ENCODE measurements at regions not wholly inside any gene's neighbourhood (a gene's known extent, or its start where the extent isn't known, plus 50 kb on each side); places are given as distances from the start of the nearest gene placed in this dataset.

DNA sequence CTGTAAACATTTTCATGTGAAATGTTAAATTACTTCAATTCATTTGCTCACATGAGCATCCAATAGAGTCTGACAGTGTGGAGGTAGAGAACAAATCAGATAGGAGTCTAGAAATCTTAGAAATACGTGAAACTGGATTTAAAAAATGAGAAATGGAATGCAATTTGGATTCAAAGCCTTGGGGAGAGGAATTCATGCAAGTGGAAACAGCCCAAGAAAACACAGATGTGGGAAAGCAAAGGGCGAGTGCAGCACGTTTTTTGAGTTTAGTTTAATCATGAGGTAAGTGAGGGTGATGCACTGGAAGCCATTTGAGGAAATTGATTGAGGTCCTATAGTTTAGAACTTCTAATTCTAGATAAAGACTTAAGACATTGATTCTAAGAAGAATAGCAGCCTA lies 434.7 kb downstream of the C3orf38 start:
- TF ChIP-seq, protein P1, sequence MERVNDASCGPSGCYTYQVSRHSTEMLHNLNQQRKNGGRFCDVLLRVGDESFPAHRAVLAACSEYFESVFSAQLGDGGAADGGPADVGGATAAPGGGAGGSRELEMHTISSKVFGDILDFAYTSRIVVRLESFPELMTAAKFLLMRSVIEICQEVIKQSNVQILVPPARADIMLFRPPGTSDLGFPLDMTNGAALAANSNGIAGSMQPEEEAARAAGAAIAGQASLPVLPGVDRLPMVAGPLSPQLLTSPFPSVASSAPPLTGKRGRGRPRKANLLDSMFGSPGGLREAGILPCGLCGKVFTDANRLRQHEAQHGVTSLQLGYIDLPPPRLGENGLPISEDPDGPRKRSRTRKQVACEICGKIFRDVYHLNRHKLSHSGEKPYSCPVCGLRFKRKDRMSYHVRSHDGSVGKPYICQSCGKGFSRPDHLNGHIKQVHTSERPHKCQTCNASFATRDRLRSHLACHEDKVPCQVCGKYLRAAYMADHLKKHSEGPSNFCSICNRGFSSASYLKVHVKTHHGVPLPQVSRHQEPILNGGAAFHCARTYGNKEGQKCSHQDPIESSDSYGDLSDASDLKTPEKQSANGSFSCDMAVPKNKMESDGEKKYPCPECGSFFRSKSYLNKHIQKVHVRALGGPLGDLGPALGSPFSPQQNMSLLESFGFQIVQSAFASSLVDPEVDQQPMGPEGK (CRISPR knock-in tag; IDR thresholded peaks at IDR 0.05; ENCODE audit: borderline replicate concordance): no peak
- TF ChIP-seq, protein P2, sequence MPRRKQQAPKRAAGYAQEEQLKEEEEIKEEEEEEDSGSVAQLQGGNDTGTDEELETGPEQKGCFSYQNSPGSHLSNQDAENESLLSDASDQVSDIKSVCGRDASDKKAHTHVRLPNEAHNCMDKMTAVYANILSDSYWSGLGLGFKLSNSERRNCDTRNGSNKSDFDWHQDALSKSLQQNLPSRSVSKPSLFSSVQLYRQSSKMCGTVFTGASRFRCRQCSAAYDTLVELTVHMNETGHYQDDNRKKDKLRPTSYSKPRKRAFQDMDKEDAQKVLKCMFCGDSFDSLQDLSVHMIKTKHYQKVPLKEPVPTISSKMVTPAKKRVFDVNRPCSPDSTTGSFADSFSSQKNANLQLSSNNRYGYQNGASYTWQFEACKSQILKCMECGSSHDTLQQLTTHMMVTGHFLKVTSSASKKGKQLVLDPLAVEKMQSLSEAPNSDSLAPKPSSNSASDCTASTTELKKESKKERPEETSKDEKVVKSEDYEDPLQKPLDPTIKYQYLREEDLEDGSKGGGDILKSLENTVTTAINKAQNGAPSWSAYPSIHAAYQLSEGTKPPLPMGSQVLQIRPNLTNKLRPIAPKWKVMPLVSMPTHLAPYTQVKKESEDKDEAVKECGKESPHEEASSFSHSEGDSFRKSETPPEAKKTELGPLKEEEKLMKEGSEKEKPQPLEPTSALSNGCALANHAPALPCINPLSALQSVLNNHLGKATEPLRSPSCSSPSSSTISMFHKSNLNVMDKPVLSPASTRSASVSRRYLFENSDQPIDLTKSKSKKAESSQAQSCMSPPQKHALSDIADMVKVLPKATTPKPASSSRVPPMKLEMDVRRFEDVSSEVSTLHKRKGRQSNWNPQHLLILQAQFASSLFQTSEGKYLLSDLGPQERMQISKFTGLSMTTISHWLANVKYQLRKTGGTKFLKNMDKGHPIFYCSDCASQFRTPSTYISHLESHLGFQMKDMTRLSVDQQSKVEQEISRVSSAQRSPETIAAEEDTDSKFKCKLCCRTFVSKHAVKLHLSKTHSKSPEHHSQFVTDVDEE (CRISPR knock-in tag; IDR thresholded peaks at IDR 0.05): no peak
- TF ChIP-seq, protein P3, sequence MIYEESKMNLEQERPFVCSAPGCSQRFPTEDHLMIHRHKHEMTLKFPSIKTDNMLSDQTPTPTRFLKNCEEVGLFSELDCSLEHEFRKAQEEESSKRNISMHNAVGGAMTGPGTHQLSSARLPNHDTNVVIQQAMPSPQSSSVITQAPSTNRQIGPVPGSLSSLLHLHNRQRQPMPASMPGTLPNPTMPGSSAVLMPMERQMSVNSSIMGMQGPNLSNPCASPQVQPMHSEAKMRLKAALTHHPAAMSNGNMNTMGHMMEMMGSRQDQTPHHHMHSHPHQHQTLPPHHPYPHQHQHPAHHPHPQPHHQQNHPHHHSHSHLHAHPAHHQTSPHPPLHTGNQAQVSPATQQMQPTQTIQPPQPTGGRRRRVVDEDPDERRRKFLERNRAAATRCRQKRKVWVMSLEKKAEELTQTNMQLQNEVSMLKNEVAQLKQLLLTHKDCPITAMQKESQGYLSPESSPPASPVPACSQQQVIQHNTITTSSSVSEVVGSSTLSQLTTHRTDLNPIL (CRISPR knock-in tag; IDR thresholded peaks at IDR 0.05; ENCODE audit: low read depth): no peak
- TF ChIP-seq GLIS3 (CRISPR knock-in tag; IDR thresholded peaks at IDR 0.05) (no peak), ARNTL (CRISPR knock-in tag; IDR thresholded peaks at IDR 0.05; ENCODE audit: borderline replicate concordance, low read depth) (no peak), ESRRG (CRISPR knock-in tag; IDR thresholded peaks at IDR 0.05) (no peak), ZNF70 (CRISPR knock-in tag; IDR thresholded peaks at IDR 0.05) (no peak), SNAI2 (CRISPR knock-in tag; IDR thresholded peaks at IDR 0.05) (no peak), ZNF8 (CRISPR knock-in tag; IDR thresholded peaks at IDR 0.05) (no peak), ZFP30 (CRISPR knock-in tag; IDR thresholded peaks at IDR 0.05) (no peak), ZNF565 (CRISPR knock-in tag; conservative IDR thresholded peaks at IDR 0.05; ENCODE audit: low read depth) (no peak), TCF4 (CRISPR knock-in tag; IDR thresholded peaks at IDR 0.05; ENCODE audit: borderline replicate concordance) (no peak)
- TF ChIP-seq, protein P4, sequence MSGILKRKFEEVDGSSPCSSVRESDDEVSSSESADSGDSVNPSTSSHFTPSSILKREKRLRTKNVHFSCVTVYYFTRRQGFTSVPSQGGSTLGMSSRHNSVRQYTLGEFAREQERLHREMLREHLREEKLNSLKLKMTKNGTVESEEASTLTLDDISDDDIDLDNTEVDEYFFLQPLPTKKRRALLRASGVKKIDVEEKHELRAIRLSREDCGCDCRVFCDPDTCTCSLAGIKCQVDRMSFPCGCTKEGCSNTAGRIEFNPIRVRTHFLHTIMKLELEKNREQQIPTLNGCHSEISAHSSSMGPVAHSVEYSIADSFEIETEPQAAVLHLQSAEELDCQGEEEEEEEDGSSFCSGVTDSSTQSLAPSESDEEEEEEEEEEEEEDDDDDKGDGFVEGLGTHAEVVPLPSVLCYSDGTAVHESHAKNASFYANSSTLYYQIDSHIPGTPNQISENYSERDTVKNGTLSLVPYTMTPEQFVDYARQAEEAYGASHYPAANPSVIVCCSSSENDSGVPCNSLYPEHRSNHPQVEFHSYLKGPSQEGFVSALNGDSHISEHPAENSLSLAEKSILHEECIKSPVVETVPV (CRISPR knock-in tag; IDR thresholded peaks at IDR 0.05): no peak

All from SK-N-SH treated with all-trans-retinoic acid at 6 μM for 48 hours (cell line).